ENCODE measurements at regions not wholly inside any gene's neighbourhood (a gene's known extent, or its start where the extent isn't known, plus 50 kb on each side); places are given as distances from the start of the nearest gene placed in this dataset.
"Not testable (repeated sequence)": the region's sequence is repeated elsewhere in the genome, so short reads cannot be mapped to it uniquely, and the experiment has no call there.

DNA sequence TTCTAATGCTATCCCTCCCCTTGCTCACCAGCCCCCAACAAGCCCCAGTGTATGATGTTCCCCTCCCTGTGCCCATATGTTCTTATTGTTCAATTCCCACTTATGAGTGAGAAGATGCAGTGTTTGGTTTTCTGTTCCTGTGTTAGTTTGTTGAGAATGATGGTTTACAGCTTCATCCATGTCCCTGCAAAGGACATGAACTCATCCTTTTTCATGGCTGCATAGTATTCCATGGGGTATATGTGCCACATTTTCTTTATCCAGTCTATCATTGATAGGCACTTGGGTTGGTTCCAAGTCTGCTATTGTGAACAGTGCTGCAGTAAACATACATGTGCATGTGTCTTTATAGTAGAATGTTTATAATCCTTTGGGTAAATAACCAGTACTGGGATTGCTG lies 480.2 kb upstream of the PTCHD4 start:
- TF ChIP-seq, protein P1, sequence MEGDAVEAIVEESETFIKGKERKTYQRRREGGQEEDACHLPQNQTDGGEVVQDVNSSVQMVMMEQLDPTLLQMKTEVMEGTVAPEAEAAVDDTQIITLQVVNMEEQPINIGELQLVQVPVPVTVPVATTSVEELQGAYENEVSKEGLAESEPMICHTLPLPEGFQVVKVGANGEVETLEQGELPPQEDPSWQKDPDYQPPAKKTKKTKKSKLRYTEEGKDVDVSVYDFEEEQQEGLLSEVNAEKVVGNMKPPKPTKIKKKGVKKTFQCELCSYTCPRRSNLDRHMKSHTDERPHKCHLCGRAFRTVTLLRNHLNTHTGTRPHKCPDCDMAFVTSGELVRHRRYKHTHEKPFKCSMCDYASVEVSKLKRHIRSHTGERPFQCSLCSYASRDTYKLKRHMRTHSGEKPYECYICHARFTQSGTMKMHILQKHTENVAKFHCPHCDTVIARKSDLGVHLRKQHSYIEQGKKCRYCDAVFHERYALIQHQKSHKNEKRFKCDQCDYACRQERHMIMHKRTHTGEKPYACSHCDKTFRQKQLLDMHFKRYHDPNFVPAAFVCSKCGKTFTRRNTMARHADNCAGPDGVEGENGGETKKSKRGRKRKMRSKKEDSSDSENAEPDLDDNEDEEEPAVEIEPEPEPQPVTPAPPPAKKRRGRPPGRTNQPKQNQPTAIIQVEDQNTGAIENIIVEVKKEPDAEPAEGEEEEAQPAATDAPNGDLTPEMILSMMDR (IDR thresholded peaks at IDR 0.05 in 2 of 3, conservative IDR thresholded peaks at IDR 0.05 in 1 of 3; ENCODE audit: control insufficient read depth in 2 of 3, extremely low read depth in 1 of 3, insufficient read depth in 1 of 3, low read depth in 3 of 3, low read length in 3 of 3), result not testable (repeated sequence)
- TF ChIP-seq, protein P2, sequence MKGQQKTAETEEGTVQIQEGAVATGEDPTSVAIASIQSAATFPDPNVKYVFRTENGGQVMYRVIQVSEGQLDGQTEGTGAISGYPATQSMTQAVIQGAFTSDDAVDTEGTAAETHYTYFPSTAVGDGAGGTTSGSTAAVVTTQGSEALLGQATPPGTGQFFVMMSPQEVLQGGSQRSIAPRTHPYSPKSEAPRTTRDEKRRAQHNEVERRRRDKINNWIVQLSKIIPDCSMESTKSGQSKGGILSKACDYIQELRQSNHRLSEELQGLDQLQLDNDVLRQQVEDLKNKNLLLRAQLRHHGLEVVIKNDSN (IDR thresholded peaks at IDR 0.05; ENCODE audit: borderline replicate concordance, extremely low read length, insufficient read depth, low read depth, low read length), result not testable (repeated sequence)
- not testable (repeated sequence) for TF ChIP-seq TBL1XR1 (IDR thresholded peaks at IDR 0.05; ENCODE audit: low read depth, low read length); ATF7 (IDR thresholded peaks at IDR 0.05; ENCODE audit: low read depth); EZH2 (IDR thresholded peaks at IDR 0.05; ENCODE audit: borderline replicate concordance, control insufficient read depth, low read depth, low read length); POLR2AphosphoS5 (IDR thresholded peaks at IDR 0.05; ENCODE audit: low read length)
- TF ChIP-seq, protein P3, sequence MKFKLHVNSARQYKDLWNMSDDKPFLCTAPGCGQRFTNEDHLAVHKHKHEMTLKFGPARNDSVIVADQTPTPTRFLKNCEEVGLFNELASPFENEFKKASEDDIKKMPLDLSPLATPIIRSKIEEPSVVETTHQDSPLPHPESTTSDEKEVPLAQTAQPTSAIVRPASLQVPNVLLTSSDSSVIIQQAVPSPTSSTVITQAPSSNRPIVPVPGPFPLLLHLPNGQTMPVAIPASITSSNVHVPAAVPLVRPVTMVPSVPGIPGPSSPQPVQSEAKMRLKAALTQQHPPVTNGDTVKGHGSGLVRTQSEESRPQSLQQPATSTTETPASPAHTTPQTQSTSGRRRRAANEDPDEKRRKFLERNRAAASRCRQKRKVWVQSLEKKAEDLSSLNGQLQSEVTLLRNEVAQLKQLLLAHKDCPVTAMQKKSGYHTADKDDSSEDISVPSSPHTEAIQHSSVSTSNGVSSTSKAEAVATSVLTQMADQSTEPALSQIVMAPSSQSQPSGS (IDR thresholded peaks at IDR 0.05; ENCODE audit: low read length), result not testable (repeated sequence)
- TF ChIP-seq, protein P4, sequence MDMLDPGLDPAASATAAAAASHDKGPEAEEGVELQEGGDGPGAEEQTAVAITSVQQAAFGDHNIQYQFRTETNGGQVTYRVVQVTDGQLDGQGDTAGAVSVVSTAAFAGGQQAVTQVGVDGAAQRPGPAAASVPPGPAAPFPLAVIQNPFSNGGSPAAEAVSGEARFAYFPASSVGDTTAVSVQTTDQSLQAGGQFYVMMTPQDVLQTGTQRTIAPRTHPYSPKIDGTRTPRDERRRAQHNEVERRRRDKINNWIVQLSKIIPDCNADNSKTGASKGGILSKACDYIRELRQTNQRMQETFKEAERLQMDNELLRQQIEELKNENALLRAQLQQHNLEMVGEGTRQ (IDR thresholded peaks at IDR 0.05; ENCODE audit: borderline replicate concordance, low read depth, low read length), result not testable (repeated sequence)

Measured in GM12878 (cell line).